Astrocyte (in vitro differentiated cells and primary cell): ENCODE measurements at regions not wholly inside any gene's neighbourhood (a gene's known extent, or its start where the extent isn't known, plus 50 kb on each side); places are given as distances from the start of the nearest gene placed in this dataset.

Experiments
- DNase-seq: peaks from one replicate; pipeline ENCODE4 v3.0.0-alpha.2; 2010; ENCODE audit warnings: low read depth
- FAIRE-seq: peaks from 2 replicates; lab custom pipeline; 2011; peaks lifted over from hg19 to GRCh38; lab: Jason Lieb, UNC
- H2AFZ ChIP-seq: 2 replicates; pipeline ENCODE4 v1.6.0; 2012; ENCODE audit warnings: low read depth, low read length, inconsistent platforms
- H3K27ac ChIP-seq: 2 replicates; pipeline ENCODE4 v1.5.1; 2011; ENCODE audit warnings: low read depth, low read length, inconsistent platforms
- H3K27me3 ChIP-seq: 2 replicates; pipeline ENCODE4 v1.6.0; 2011; ENCODE audit warnings: low read length, inconsistent platforms; ENCODE audit not compliant: insufficient read depth
- H3K36me3 ChIP-seq: 2 replicates; pipeline ENCODE4 v1.5.1; 2011; ENCODE audit warnings: low read length, inconsistent platforms; ENCODE audit not compliant: insufficient read depth
- H3K4me1 ChIP-seq: 2 replicates; pipeline ENCODE4 v1.5.1; 2011; ENCODE audit warnings: low read length, inconsistent platforms; ENCODE audit not compliant: insufficient read depth
- H3K4me2 ChIP-seq: 2 replicates; pipeline ENCODE4 v1.6.0; 2012; ENCODE audit warnings: low read length, inconsistent platforms
- H3K4me3 ChIP-seq: 2 replicates; pipeline ENCODE4 v1.5.1; 2011; ENCODE audit warnings: low read depth, mild to moderate bottlenecking, low read length, inconsistent platforms; ENCODE audit not compliant: insufficient read depth
- H3K79me2 ChIP-seq: 2 replicates; pipeline ENCODE4 v1.6.0; 2012; ENCODE audit warnings: mild to moderate bottlenecking, low read length, inconsistent platforms; ENCODE audit not compliant: insufficient read depth
- H3K9ac ChIP-seq: 2 replicates; pipeline ENCODE4 v1.6.0; 2012; ENCODE audit warnings: mild to moderate bottlenecking, low read length, inconsistent platforms
- H3K9me3 ChIP-seq: 2 replicates; pipeline ENCODE4 v1.5.1; 2012; ENCODE audit warnings: low read depth, mild to moderate bottlenecking, low read length, inconsistent platforms; ENCODE audit not compliant: insufficient read depth
- H4K20me1 ChIP-seq: 2 replicates; pipeline ENCODE4 v1.6.0; 2012; ENCODE audit warnings: low read length, inconsistent platforms; ENCODE audit not compliant: insufficient read depth
- H3K27ac Mint-ChIP-seq: one replicate; pipeline ENCODE4 v1.8.0; 2021; ENCODE audit warnings: mild to moderate bottlenecking, mixed read lengths; ENCODE audit not compliant: unreplicated experiment
- H3K27me3 Mint-ChIP-seq: one replicate; pipeline ENCODE4 v1.8.0; 2021; ENCODE audit warnings: low read depth, mixed read lengths; ENCODE audit not compliant: unreplicated experiment
- H3K36me3 Mint-ChIP-seq: one replicate; pipeline ENCODE4 v1.8.0; 2021; ENCODE audit warnings: low read depth, mixed read lengths; ENCODE audit not compliant: unreplicated experiment
- H3K4me1 Mint-ChIP-seq: one replicate; pipeline ENCODE4 v1.8.0; 2021; ENCODE audit warnings: low read depth, mixed read lengths; ENCODE audit not compliant: unreplicated experiment
- H3K4me3 Mint-ChIP-seq: one replicate; pipeline ENCODE4 v1.8.0; 2021; ENCODE audit warnings: mild to moderate bottlenecking, moderate library complexity, mixed read lengths; ENCODE audit not compliant: unreplicated experiment
- H3K9me3 Mint-ChIP-seq: one replicate; pipeline ENCODE4 v1.8.0; 2021; ENCODE audit warnings: mild to moderate bottlenecking, mixed read lengths; ENCODE audit not compliant: unreplicated experiment
- EZH2 ChIP-seq: IDR thresholded peaks from 2 replicates; pipeline ENCODE4 v1.6.1; 2012; ENCODE audit warnings: mild to moderate bottlenecking, low read length, inconsistent platforms; ENCODE audit not compliant: insufficient read depth
- TF ChIP-seq, protein P1 (sequence below): IDR thresholded peaks from 2 replicates; pipeline ENCODE4 v1.5.1; 2011; ENCODE audit warnings: low read depth, mild to moderate bottlenecking, inconsistent platforms, low read length, moderate library complexity; ENCODE audit not compliant: insufficient read depth

DNA sequence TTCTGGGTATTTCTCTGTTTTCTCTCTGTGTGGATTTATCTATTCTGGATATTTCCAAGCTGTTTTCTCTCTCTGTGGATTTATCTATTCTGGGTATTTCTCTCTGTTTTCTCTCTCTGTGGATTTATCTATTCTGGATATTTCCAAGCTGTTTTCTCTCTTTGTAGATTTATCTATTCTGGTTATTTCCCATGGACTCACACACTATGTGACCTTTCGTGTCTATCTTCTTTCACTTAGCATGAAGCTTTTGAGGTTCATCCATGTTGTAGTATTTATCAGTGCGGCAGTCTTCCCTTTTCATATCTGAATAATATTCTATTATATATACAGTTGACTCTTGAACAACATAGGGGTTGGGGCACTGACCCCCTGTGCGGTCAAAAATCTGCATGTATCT lies 435.0 kb upstream of the CNTNAP2 start:
- Histone ChIP-seq H3K79me2 (no peaks in the 10 kb centered on the region), H3K4me3 (no peak overlapping the region), H3K9me3 (peaks cover 4% of the 10 kb centered on the region), H3K36me3 (no peaks in the 10 kb centered on the region), H3K4me2 (no peak overlapping the region), H3K27me3 (no peaks in the 10 kb centered on the region), H3K9ac (no peak overlapping the region), H2AFZ (no peak overlapping the region), H4K20me1 (no peaks in the 10 kb centered on the region), H3K4me1 (no peaks in the 10 kb centered on the region), H3K27ac (no peak overlapping the region)
- TF ChIP-seq, protein P1, sequence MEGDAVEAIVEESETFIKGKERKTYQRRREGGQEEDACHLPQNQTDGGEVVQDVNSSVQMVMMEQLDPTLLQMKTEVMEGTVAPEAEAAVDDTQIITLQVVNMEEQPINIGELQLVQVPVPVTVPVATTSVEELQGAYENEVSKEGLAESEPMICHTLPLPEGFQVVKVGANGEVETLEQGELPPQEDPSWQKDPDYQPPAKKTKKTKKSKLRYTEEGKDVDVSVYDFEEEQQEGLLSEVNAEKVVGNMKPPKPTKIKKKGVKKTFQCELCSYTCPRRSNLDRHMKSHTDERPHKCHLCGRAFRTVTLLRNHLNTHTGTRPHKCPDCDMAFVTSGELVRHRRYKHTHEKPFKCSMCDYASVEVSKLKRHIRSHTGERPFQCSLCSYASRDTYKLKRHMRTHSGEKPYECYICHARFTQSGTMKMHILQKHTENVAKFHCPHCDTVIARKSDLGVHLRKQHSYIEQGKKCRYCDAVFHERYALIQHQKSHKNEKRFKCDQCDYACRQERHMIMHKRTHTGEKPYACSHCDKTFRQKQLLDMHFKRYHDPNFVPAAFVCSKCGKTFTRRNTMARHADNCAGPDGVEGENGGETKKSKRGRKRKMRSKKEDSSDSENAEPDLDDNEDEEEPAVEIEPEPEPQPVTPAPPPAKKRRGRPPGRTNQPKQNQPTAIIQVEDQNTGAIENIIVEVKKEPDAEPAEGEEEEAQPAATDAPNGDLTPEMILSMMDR: no peak
- TF ChIP-seq EZH2: no peak
- H3K4me1 Mint-ChIP-seq: no peaks in the 10 kb centered on the region
- DNase-seq (no peak), FAIRE-seq (no peak)
- H3K36me3 Mint-ChIP-seq: no peaks in the 10 kb centered on the region
- no peak overlapping the region for H3K4me3 Mint-ChIP-seq
- no peaks in the 10 kb centered on the region for H3K27me3 Mint-ChIP-seq
- H3K27ac Mint-ChIP-seq: no peak overlapping the region
- no peaks in the 10 kb centered on the region for H3K9me3 Mint-ChIP-seq

DNA sequence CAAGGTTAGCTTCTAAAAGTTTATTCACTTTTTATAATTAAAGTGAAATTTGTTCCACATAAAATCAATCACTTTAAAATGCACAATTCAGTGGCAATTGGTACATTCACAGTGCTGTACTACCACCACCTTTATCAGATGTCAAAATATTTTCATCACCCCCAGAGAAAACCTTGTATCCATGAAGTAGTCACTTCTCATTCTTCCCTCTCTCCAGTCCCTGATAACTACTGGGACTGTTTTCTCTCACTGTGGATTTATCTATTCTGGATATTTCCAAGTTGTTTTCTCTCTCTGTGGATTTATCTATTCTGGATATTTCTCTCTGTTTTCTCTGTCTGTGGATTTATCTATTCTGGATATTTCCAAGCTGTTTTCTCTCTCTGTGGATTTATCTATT lies 435.4 kb upstream of the CNTNAP2 start:
- Histone ChIP-seq H3K79me2 (no peaks in the 10 kb centered on the region), H4K20me1 (no peaks in the 10 kb centered on the region), H3K4me1 (no peaks in the 10 kb centered on the region), H3K4me3 (no peak overlapping the region), H3K9me3 (peaks cover 4% of the 10 kb centered on the region), H3K27ac (no peak overlapping the region), H3K36me3 (no peaks in the 10 kb centered on the region), H3K9ac (no peak overlapping the region), H3K27me3 (no peaks in the 10 kb centered on the region), H2AFZ (no peak overlapping the region), H3K4me2 (no peak overlapping the region)
- DNase-seq: no peak
- H3K9me3 Mint-ChIP-seq: no peaks in the 10 kb centered on the region
- H3K27me3 Mint-ChIP-seq: no peaks in the 10 kb centered on the region
- no peak overlapping the region for H3K27ac Mint-ChIP-seq
- no peaks in the 10 kb centered on the region for H3K4me1 Mint-ChIP-seq
- no peak for FAIRE-seq
- H3K4me3 Mint-ChIP-seq: no peak overlapping the region
- H3K36me3 Mint-ChIP-seq: no peaks in the 10 kb centered on the region
- TF ChIP-seq, protein P1: no peak
- TF ChIP-seq EZH2: no peak

DNA sequence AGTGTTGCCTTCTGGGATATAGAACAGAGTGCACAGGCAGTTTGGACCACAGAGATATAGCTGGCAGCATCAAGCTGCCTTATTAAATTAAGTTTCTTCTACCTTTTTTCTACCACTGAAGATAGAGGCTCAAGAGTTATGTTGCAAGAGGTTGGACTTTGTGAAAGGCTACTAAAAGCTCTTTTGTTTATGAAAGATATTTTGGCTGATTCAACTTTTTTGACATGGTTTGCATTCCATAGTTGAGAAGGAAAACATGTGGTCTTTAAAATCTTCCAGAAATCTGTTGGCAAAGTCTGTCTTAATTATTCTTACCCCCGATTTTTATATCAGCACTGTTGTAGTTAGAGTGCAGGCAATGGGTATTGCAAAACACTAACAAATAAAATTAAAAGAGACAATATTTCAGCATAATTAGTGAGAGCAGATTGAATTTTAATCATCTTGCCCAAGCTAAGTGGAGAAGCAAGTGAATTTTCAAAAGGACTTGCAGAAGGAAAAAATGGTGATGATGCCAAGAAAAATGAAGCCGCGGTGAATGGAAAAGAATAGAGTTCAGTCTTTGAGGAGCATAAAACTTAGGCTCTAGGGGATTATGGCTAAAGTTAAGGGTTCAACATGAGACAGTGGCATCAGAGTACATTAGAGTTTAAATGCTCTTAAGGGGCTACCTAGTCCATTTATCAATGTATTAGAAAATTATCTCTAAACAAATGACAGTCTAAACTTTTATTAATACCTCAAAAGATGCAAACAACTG lies 450.9 kb upstream of the CNTNAP2 start:
- no peaks in the 10 kb centered on the region for H3K4me1 ChIP-seq
- TF ChIP-seq, protein P1: no peak
- TF ChIP-seq EZH2: no peak

More for the DNA sequence above, 450.9 kb upstream of the CNTNAP2 start:
- no peak overlapping the region for H3K4me3 ChIP-seq
- no peak overlapping the region for H3K4me2 ChIP-seq
- H3K36me3 ChIP-seq: no peaks in the 10 kb centered on the region
- no peaks in the 10 kb centered on the region for H3K9me3 ChIP-seq
- H3K27me3 ChIP-seq: no peaks in the 10 kb centered on the region
- H3K79me2 ChIP-seq: no peaks in the 10 kb centered on the region
- DNase-seq (no peak), FAIRE-seq (no peak)
- Mint-ChIP-seq H3K4me3 (no peak overlapping the region), H3K9me3 (peaks cover 1% of the 10 kb centered on the region), H3K4me1 (no peaks in the 10 kb centered on the region), H3K27me3 (no peaks in the 10 kb centered on the region), H3K27ac (no peak overlapping the region), H3K36me3 (no peaks in the 10 kb centered on the region)
- H3K27ac ChIP-seq: no peak overlapping the region
- H2AFZ ChIP-seq: no peak overlapping the region
- no peak overlapping the region for H3K9ac ChIP-seq
- H4K20me1 ChIP-seq: no peaks in the 10 kb centered on the region
